GM23338 (cell line): ENCODE measurements at regions not wholly inside any gene's neighbourhood (a gene's known extent, or its start where the extent isn't known, plus 50 kb on each side); places are given as distances from the start of the nearest gene placed in this dataset.
"Not testable (repeated sequence)": the region's sequence is repeated elsewhere in the genome, so short reads cannot be mapped to it uniquely, and the experiment has no call there.

Experiments
- CREB1 ChIP-seq: fragments of 250-450 bp; sonication (Bioruptor Pico); IDR thresholded peaks from 2 replicates; pipeline ENCODE4 v1.5.0; 2020; ENCODE audit warnings: low read depth, mild to moderate bottlenecking, moderate library complexity
- CTCF ChIP-seq, 2 experiments: fragments of 200-600 bp in 1 of 2; sonication (generic) in 1 of 2; conservative IDR thresholded peaks; 2 replicates each; pipeline versions ENCODE4 v1.5.1 to v1.6.1; 2016 to 2017; ENCODE audit warnings: antibody characterized with exemption in 2 of 2, low read depth in 2 of 2, mild to moderate bottlenecking in 2 of 2, moderate library complexity in 1 of 2
- EZH2 ChIP-seq: fragments of 200-600 bp; sonication (generic); IDR thresholded peaks from one replicate; pipeline ENCODE4 v1.8.0; 2017; ENCODE audit warnings: antibody characterized with exemption, mild to moderate bottlenecking, low read depth; ENCODE audit not compliant: unreplicated experiment
- EZH2phosphoT487 ChIP-seq: fragments of 200-600 bp; sonication (generic); IDR thresholded peaks from one replicate; pipeline ENCODE4 v1.8.1; 2018; ENCODE audit warnings: antibody characterized with exemption; ENCODE audit not compliant: unreplicated experiment
- JUNB ChIP-seq: IDR thresholded peaks from one replicate; pipeline ENCODE4 v1.6.1; 2016; ENCODE audit warnings: antibody characterized with exemption; ENCODE audit not compliant: unreplicated experiment
- POLR2AphosphoS5 ChIP-seq: IDR thresholded peaks from 2 replicates; pipeline ENCODE4 v1.6.1; 2016; ENCODE audit warnings: antibody characterized with exemption, low read depth
- REST ChIP-seq: IDR thresholded peaks from one replicate; pipeline ENCODE4 v1.6.1; 2018; ENCODE audit warnings: antibody characterized with exemption; ENCODE audit not compliant: unreplicated experiment
- STAT1 ChIP-seq: IDR thresholded peaks from one replicate; pipeline ENCODE4 v1.6.1; 2016; ENCODE audit warnings: antibody characterized with exemption; ENCODE audit not compliant: unreplicated experiment
- ZNF331 ChIP-seq: fragments of 250-450 bp; sonication (Bioruptor Pico); IDR thresholded peaks from 2 replicates; pipeline ENCODE4 v1.5.0; 2020; ENCODE audit warnings: low read depth, mild to moderate bottlenecking, moderate library complexity

GRCh38 chr2:131856202-131856601, 305.6 kb downstream of the ANKRD30BL start:
- not testable (repeated sequence) for TF ChIP-seq CTCF (conservative IDR thresholded peaks at IDR 0.05; ENCODE audit: low read depth in 2 of 2); REST; EZH2; ZNF331 (CRISPR knock-in tag); CREB1; EZH2phosphoT487; JUNB; POLR2AphosphoS5; STAT1
